ENCODE measurements at regions not wholly inside any gene's neighbourhood (a gene's known extent, or its start where the extent isn't known, plus 50 kb on each side); places are given as distances from the start of the nearest gene placed in this dataset.

- no peak for TF ChIP-seq CTCF (IDR thresholded peaks at IDR 0.05; ENCODE audit: low read depth, low read length)
- TF ChIP-seq POLR2A (IDR thresholded peaks at IDR 0.05; ENCODE audit: extremely low read depth, insufficient read length): no peak
Observed at GRCh38 chr4:114383067-114383466, 215.5 kb upstream of the UGT8 start.
